NCI-H1417 treated with DMSO at 0.1 percent for 48 hours (cell line): ENCODE measurements at regions not wholly inside any gene's neighbourhood (a gene's known extent, or its start where the extent isn't known, plus 50 kb on each side); places are given as distances from the start of the nearest gene placed in this dataset.

Experiments used
- DNase-seq: peaks from one replicate; lab custom pipeline; 2025; lab: John Stamatoyannopoulos, UW

- no peak for DNase-seq
These were observed 630.3 kb upstream of the ARID1B start for GRCh38 chr6:156146891-156147290.

- no peak for DNase-seq
These were observed 645.8 kb upstream of the ARID1B start for GRCh38 chr6:156131221-156131903.

GRCh38 chr6:156126535-156126934 is 650.6 kb upstream of the ARID1B start:
- no peak for DNase-seq

- DNase-seq, result no peak
These were observed 651.3 kb upstream of the ARID1B start for GRCh38 chr6:156125844-156126243.

DNA sequence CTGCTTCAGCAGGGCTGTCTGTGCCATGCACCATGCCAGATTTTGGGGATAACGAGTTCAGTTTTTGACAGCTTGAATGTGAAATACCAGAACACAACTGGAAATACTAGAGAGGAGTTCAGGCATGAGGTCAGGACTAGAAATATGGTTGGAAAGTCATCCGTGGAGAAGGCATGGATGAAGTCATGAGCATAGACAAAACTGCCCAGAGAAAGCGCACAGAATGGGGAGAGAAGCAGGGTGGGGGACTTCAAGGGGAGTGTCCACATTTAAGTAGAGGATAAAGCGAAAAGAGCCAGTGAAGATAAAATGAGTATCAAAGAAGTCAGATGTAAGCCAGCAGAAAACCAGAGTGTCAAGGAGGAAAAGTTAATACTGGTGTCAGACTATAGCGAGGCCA is 653.4 kb upstream of the ARID1B start:
- DNase-seq, result no peak

GRCh38 chr6:156121973-156122372 is 655.2 kb upstream of the ARID1B start:
- no peak for DNase-seq

- no peak for DNase-seq
These were observed 658.9 kb upstream of the NOX3 start for GRCh38 chr6:156114541-156114940.

- DNase-seq, result no peak
These were observed 658.0 kb upstream of the NOX3 start for GRCh38 chr6:156113631-156114030.

GRCh38 chr6:156111913-156112312 is 656.3 kb upstream of the NOX3 start:
- DNase-seq, result no peak

- no peak for DNase-seq
These were observed 654.6 kb upstream of the NOX3 start for GRCh38 chr6:156110249-156110648.

GRCh38 chr6:156109713-156110112 is 654.1 kb upstream of the NOX3 start:
- no peak for DNase-seq

- DNase-seq, result peak; percentile 23
These were observed 652.0 kb upstream of the NOX3 start for GRCh38 chr6:156107624-156108101.

- DNase-seq, result no peak
These were observed 646.5 kb upstream of the NOX3 start for GRCh38 chr6:156102129-156102528.

DNA sequence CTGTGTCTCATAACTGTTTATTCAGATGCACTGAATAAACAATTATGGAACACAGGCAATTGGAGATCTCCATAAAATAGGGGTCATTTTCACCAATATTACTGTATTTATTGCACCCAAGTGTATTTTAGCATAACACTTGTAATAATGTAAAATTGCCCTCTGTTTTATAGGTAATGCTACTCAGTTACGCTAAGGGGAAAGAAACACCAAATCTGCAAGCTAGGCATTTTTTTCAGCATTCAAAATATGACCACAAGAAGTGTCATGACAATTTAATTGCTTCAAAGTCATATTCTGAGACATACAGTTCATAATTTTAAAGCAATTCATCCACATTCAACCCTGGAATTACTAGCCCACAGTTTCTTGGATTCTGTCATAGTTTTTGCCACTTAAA is 643.2 kb upstream of the NOX3 start:
- DNase-seq, result no peak

GRCh38 chr6:156087487-156087886 is 631.8 kb upstream of the NOX3 start:
- no peak for DNase-seq

- no peak for DNase-seq
These were observed 626.4 kb upstream of the NOX3 start for GRCh38 chr6:156082012-156082411.

- DNase-seq, result no peak
These were observed 624.7 kb upstream of the NOX3 start for GRCh38 chr6:156080371-156080770.

DNA sequence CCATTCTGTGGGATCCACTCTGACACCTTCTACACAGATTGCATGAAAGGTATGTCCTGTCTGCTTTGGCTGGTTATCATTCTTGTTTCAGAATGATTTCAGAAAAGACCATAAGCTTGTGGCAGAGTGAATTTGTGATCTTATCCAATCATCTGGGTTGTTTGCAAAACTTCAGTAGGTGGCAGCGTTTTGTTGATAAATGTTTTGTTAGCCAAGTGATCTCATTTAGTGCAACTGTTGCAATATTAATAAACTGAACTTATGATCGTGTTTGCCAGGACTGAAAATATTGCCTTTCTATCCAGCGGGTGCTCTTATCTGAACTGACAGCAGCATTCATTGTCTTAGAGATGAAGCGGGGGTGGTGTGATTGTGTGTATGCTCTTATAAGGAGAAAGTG is 613.2 kb upstream of the NOX3 start:
- DNase-seq, result no peak

DNA sequence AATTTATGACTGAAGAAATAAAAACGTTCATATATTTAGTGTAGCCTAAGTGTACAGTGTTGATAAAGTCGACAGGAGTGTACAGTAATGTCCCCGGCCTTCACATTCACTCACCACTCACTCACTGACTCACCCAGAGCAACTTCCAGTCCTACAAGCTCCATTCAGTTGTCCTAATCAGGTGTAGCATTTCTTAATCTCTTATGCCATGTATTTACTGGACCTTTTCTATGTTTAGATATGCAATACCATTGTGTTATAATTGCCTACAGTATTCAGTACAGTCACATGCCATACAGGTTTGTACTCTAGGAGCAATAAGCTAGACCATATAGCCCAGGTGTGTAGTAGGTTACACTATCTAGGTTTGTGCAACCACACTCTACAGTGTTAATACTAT is 610.2 kb upstream of the NOX3 start:
- no peak for DNase-seq

- DNase-seq, result no peak
These were observed 606.5 kb upstream of the NOX3 start for GRCh38 chr6:156062091-156062563.

DNA sequence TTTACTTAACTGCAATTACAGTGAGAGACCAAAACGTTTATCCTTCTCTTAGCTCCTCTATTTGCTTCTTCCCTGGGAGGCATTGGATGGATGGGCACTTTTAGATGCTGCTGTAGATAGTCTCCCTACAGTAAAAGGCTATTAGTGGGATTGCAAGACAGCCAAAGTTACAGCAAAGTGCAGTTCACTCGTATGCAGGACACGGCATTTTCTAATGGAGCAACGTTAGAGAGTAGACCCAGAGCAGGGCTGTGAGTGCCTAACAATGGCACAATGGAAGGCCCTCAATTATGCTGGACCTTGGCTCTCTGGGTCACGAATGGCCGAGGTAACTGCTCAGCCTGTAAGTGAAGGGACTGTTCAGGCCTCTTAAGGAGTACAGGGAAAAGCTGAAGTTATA is 605.8 kb upstream of the NOX3 start:
- no peak for DNase-seq

DNA sequence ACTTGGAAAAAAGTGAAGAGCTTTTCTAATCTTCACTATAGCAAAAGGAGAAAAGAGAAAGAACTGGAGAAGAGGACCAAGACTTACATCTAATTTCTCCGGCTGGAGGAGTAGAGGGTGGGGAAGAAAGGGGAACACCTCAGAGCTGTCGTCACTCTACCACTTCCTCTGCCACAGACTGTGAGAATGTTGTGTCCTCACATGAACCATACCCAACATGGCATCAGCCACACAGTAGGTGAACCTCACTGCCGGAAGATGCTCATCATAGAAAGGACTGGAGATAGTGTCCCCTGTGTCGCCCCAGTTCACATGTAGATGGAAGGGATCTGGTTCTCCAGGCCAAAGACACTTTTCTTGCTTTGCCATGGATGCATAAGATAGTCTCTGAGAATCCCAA is 604.4 kb upstream of the NOX3 start:
- no peak for DNase-seq

GRCh38 chr6:156058356-156058755 is 602.7 kb upstream of the NOX3 start:
- DNase-seq, result no peak

DNA sequence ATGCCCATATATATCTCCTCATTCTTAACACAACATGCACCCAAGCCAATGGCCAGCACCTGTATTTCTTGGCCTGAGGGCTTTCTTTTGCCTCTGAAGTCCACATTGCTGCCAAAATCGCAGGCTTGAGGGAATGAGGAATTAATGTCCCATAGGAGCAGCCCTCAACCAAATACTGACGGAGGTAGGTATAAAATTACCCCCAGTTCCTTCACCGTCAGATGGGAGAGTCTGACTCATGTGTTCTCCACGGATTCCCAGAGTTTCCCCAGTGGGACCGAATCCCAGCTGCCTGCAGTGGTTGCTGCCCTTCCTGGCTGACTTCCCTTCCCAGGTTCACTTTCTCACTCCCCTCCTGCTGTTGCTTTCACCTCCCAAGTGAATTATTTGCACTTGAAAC is 602.2 kb upstream of the NOX3 start:
- DNase-seq, result no peak
